OCI-LY3 (cell line): ENCODE measurements at regions not wholly inside any gene's neighbourhood (a gene's known extent, or its start where the extent isn't known, plus 50 kb on each side); places are given as distances from the start of the nearest gene placed in this dataset.

ENCODE experiments used
- CTCF ChIP-seq: fragments of 200-600, 300-600 bp; sonication (generic); IDR thresholded peaks from 2 replicates; pipeline ENCODE4 v1.5.1; 2014; ENCODE audit warnings: antibody characterized with exemption, low read length, low read depth
- EZH2phosphoT487 ChIP-seq: fragments of 200-600 bp; shearing (Covaris generic); IDR thresholded peaks from 2 replicates; pipeline ENCODE4 v1.6.1; 2018; ENCODE audit warnings: antibody characterized with exemption, mixed run types, low read depth

GRCh38 chr17:56047331-56047730 is 105.9 kb upstream of the ANKFN1 start:
- TF ChIP-seq CTCF, result no peak
- TF ChIP-seq EZH2phosphoT487, result no peak
